ENCODE measurements at regions not wholly inside any gene's neighbourhood (a gene's known extent, or its start where the extent isn't known, plus 50 kb on each side); places are given as distances from the start of the nearest gene placed in this dataset.

DNA sequence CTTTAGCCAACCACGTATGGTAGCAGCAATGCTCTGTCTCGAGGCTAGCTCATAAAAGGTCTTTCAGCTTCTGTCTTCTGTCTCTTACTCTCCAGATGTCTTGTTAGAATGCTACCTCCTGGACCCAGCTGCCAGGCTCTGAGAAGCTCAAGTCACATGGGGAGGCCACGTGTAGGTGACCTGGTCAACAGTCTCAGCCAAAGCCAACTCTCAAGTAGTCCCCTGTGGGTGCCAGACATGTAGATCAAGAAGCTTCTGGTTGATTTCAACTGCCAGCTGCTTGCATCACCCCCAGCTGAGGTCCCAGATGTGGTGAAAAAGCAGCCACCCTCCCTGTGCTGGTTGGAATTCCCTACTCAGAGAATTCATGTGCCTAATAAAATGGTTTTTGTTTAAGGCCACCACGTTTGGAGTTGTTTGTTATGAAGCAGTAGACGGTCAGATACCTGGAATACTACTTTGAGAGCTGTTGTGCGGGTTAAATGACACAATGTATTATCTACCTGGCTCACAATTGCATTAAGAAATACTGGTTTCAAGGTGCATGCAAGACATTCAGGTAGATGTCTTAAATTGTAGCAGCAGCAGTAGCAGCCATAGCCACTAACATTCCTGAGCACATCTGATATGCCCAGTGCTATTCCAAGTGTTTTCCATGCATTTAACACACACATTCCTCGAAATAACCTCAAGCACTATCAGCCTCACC lies 131.0 kb upstream of the RFC3 start:
- H3K27me3 ChIP-seq (ENCODE audit: low read depth): no peaks in the 10 kb centered on the region
- in situ Hi-C loops (cut with MboI; ENCODE audit: low sequenced_read_pairs): no loop called here
- no peak for DNase-seq (ENCODE audit: low spot score in 2 of 2)
- no peaks in the 10 kb centered on the region for H3K36me3 ChIP-seq (replicated peaks)
- peaks cover 4% of the 10 kb centered on the region; the same call in 1 of the 2 replicates for H3K9me3 ChIP-seq
- no peak overlapping the region for H3K4me3 ChIP-seq
- H3K4me1 ChIP-seq: no peaks in the 10 kb centered on the region

DNA sequence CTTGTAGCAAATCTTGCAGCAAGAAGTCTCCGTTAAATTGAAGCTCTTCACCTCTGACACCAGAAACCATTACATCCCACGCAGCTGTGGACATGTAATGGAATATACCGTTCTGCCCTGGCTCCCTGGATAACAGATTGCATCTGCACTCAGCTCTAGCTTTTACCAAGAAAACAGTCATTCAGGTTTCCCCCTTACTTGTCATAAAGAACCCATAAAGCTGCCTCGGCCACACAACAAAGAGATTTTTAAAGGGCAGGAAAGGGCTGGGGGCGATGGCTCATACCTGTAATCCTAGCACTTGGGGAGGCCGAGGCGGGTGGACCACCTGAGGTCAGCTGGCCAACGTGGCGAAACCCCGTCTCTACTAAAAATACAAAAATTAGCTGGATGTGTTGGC lies 127.6 kb upstream of the RFC3 start:
- DNase-seq (ENCODE audit: low spot score in 2 of 2): no peak
- Histone ChIP-seq H3K9me3 (peaks cover 4% of the 10 kb centered on the region; the same call in 1 of the 2 replicates), H3K36me3 (replicated peaks) (no peaks in the 10 kb centered on the region), H3K4me3 (no peak overlapping the region), H3K27me3 (ENCODE audit: low read depth) (no peaks in the 10 kb centered on the region), H3K4me1 (no peaks in the 10 kb centered on the region)
- in situ Hi-C loops (cut with MboI; ENCODE audit: low sequenced_read_pairs): no loop called here

DNA sequence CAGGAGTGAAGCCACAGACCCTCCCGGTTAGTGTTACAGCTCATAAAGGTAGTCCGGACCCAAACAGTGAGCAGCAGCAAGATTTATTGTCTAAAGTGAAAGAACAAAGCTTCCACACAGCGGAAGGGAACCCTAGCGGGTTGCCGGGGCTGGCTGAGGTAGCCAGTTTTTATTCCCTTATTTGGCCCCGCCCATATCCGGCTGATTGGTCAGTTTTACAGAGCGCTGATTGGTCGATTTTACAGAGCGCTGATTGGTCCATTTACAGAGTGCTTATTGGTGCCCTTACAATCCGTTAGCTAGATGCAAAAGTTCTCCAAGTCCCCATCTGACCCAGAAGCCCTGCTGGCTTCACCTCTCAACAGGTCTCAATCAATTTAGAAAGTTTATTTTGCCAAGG lies 126.0 kb upstream of the RFC3 start:
- DNase-seq (ENCODE audit: low spot score in 2 of 2): no peak
- Histone ChIP-seq H3K9me3 (peaks cover 4% of the 10 kb centered on the region; the same call in 1 of the 2 replicates), H3K4me3 (no peak overlapping the region), H3K36me3 (replicated peaks) (no peaks in the 10 kb centered on the region), H3K27me3 (ENCODE audit: low read depth) (no peaks in the 10 kb centered on the region), H3K4me1 (no peaks in the 10 kb centered on the region)
- in situ Hi-C loops (cut with MboI; ENCODE audit: low sequenced_read_pairs): no loop called here

DNA sequence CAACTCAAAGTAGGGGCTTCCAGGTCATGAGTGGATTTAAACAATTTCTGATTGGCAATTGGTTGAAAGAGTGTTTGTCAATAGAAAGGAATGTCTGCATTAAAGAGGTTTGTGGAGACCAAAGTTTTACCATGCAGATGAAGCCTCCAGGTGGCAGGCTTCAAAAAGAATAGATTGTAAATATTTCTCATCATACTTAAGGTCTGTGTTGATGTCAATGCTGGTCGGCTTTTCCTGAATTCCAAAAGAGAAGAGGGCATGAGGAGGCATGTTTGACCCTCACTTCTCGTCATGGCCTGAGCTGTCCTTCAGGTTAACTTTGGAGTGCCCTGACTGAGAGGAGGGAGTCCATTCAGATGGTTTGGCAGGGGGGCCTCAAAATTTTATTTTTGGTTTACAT lies 125.4 kb upstream of the RFC3 start:
- no peak for DNase-seq (ENCODE audit: low spot score in 2 of 2)

DNA sequence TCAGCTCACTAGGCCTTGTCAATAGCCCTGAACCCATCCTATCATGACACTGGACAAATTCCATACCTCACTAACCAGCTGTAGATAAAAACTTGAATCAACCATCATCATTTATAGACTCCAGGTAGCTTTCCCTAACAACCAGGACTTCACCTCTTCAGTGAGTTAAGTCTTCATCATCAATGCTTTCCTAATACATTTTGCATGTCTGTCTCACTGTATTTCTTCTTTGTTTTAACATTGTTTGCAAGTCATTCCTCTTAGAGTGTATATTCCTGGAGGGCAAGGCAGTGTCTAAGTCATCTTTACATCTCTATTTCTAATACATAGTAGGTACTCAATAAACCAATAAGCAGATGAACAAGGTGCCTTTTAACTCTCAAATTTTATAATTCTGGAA lies 123.4 kb upstream of the RFC3 start:
- in situ Hi-C loops (cut with MboI; ENCODE audit: low sequenced_read_pairs): no loop called here
- no peak for DNase-seq (ENCODE audit: low spot score in 2 of 2)
- Histone ChIP-seq H3K4me1 (no peaks in the 10 kb centered on the region), H3K36me3 (replicated peaks) (no peaks in the 10 kb centered on the region), H3K27me3 (ENCODE audit: low read depth) (no peaks in the 10 kb centered on the region), H3K4me3 (no peak overlapping the region), H3K9me3 (no peaks in the 10 kb centered on the region)

More for the DNA sequence above, 125.4 kb upstream of the RFC3 start:
- Histone ChIP-seq H3K4me3 (no peak overlapping the region), H3K36me3 (replicated peaks) (no peaks in the 10 kb centered on the region), H3K4me1 (no peaks in the 10 kb centered on the region), H3K27me3 (ENCODE audit: low read depth) (no peaks in the 10 kb centered on the region), H3K9me3 (peaks cover 4% of the 10 kb centered on the region; the same call in 1 of the 2 replicates)
- in situ Hi-C loops (cut with MboI; ENCODE audit: low sequenced_read_pairs): no loop called here

DNA sequence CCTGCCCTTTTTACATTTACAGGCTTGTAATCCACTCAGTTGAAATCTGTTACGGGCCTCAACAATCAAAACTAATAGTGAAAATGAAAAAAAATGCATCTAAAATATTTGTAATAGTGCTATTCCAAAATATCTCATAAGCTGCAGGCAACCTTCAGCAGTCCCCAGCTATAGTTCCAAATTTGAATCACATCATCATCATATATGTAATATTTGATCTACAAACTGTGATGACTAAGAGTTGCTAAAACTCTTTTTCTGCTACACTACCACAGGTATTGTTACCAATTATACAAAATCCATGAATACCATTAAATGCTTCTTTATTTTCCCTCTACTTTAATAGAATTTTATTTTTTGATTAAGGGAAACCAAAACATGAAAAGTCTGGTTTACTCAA lies 121.4 kb upstream of the RFC3 start:
- Histone ChIP-seq H3K36me3 (replicated peaks) (no peaks in the 10 kb centered on the region), H3K27me3 (ENCODE audit: low read depth) (no peaks in the 10 kb centered on the region), H3K4me3 (no peak overlapping the region), H3K9me3 (no peaks in the 10 kb centered on the region), H3K4me1 (no peaks in the 10 kb centered on the region)
- in situ Hi-C loops (cut with MboI; ENCODE audit: low sequenced_read_pairs): no loop called here
- no peak for DNase-seq (ENCODE audit: low spot score in 2 of 2)

DNA sequence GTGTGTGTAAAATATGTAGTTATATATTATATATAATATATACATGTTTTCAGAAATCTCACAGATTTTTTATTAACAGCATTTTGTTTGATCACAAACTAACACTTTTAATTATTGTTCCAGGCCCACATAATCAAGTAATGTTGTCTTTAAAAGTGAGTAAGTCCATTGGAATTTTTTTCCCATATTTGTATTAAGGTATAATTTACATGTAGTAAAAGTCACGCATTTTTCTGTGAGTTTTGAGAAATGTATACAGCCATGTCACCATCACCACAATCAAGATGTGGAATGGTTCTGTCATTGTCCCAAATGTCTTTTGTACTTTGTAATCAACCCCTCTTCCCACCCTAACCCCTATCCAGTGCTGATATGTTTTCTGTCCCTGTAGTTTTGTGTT lies 120.0 kb upstream of the RFC3 start:
- no peak for DNase-seq (ENCODE audit: low spot score in 2 of 2)
- Histone ChIP-seq H3K9me3 (peaks cover 4% of the 10 kb centered on the region; the same call in 1 of the 2 replicates), H3K4me1 (peaks cover 3% of the 10 kb centered on the region; the same call in 1 of the 2 replicates), H3K36me3 (replicated peaks) (no peaks in the 10 kb centered on the region), H3K4me3 (no peak overlapping the region), H3K27me3 (ENCODE audit: low read depth) (no peaks in the 10 kb centered on the region)
- in situ Hi-C loops (cut with MboI; ENCODE audit: low sequenced_read_pairs): no loop called here

DNA sequence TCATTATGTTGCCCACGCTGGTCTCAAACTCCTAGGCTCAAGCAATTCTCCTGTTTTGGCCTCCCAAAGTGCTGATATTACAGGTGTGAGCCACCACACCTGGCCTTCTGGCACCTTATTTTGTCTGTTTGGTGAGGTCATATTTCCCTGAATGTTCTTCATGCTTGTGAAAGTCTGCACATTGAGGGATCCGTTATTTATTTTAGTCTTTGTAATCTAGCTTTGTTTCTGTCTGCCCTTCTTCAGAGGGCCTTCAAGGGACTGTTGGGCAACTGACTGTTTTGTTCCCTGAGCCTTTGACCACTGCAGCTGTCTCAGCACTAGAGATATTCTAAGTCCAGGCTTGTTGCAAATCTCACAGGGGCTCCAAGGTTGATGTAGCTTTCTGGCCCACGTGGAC lies 110.5 kb upstream of the RFC3 start:
- peaks cover 7% of the 10 kb centered on the region; the same call in 1 of the 2 replicates for H3K9me3 ChIP-seq
- H3K4me3 ChIP-seq: no peak overlapping the region
- in situ Hi-C loops (cut with MboI; ENCODE audit: low sequenced_read_pairs): loop anchor here (25.0 kb wide), 2 partner anchors 495 to 1120 kb away; partner anchors contain the start of gene PDS5B
- no peaks in the 10 kb centered on the region for H3K27me3 ChIP-seq (ENCODE audit: low read depth)
- H3K4me1 ChIP-seq: peaks cover 2% of the 10 kb centered on the region; the same call in 1 of the 2 replicates
- no peaks in the 10 kb centered on the region for H3K36me3 ChIP-seq (replicated peaks)
- no peak for DNase-seq (ENCODE audit: low spot score in 2 of 2)

DNA sequence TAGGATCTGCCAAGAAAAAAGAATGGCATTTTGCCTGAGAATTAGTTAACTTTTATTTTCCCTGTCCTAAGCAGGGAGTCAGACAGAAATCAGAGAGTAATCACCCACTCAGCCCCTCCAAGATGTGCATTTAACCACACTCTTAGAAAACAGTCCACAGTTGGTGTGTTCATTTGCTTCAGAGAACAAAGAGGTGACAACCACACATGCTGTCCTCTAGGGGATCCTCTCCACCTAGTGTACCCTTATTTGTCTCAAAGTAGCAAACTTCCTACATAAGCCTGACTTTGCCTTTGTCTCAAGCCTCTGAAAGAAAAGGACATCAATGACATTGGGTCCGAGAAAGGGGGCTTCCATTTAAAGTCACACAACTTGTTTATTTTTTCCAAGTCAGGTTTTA lies 107.0 kb upstream of the RFC3 start:
- Histone ChIP-seq H3K36me3 (replicated peaks) (no peaks in the 10 kb centered on the region), H3K4me3 (no peak overlapping the region), H3K4me1 (no peaks in the 10 kb centered on the region), H3K9me3 (no peaks in the 10 kb centered on the region), H3K27me3 (ENCODE audit: low read depth) (no peaks in the 10 kb centered on the region)
- in situ Hi-C loops (cut with MboI; ENCODE audit: low sequenced_read_pairs): loop anchor here (25.0 kb wide), 2 partner anchors 499 to 1124 kb away; partner anchors contain the start of gene PDS5B
- DNase-seq (ENCODE audit: low spot score in 2 of 2): no peak

DNA sequence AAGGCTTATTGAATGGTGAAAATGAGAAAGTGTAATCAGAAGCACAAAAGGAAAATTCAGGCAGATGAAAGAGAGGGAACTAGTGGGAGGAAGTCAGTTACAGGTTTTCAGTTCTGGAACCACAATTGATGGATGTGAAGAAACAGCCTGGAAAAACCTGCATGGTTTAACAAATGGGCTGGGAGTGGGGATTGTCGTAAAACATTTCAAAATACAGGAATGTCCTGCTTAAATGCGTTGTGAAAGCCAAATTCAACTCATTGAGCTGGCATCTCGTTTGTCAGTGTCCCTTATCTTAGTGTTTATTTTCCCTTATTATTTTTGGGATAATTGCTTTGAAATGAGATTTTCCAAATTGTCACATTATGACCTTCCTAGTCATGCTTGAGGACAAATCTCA lies 106.5 kb upstream of the RFC3 start:
- in situ Hi-C loops (cut with MboI; ENCODE audit: low sequenced_read_pairs): loop anchor here (25.0 kb wide), 2 partner anchors 499 to 1124 kb away; partner anchors contain the start of gene PDS5B
- no peaks in the 10 kb centered on the region for H3K9me3 ChIP-seq
- no peaks in the 10 kb centered on the region for H3K36me3 ChIP-seq (replicated peaks)
- no peaks in the 10 kb centered on the region for H3K4me1 ChIP-seq
- DNase-seq (ENCODE audit: low spot score in 2 of 2): no peak
- no peak overlapping the region for H3K4me3 ChIP-seq
- H3K27me3 ChIP-seq (ENCODE audit: low read depth): no peaks in the 10 kb centered on the region

DNA sequence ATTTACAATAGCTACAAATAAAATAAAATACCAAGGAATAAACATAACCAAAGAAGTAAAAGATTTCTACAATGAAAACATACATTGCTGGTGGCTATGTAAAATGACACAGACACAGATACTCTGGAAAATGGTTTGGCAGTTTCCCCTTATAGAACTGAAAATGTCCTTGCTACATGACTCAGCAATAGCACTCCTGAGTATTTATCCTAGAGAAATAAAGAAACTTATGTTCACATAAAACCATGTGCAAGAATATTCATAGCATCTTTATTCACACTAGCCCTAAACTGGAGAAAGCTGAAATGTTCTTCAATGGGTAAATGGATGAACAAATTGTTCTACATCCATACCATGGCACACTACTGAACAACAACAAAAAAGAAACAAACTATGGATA lies 100.2 kb upstream of the RFC3 start:
- in situ Hi-C loops (cut with MboI; ENCODE audit: low sequenced_read_pairs): loop anchor here (25.0 kb wide), 2 partner anchors 505 to 1130 kb away; partner anchors contain the start of gene PDS5B
- Histone ChIP-seq H3K4me1 (no peaks in the 10 kb centered on the region), H3K4me3 (no peak overlapping the region), H3K9me3 (no peaks in the 10 kb centered on the region), H3K27me3 (ENCODE audit: low read depth) (no peaks in the 10 kb centered on the region), H3K36me3 (replicated peaks) (no peaks in the 10 kb centered on the region)
- DNase-seq (ENCODE audit: low spot score in 2 of 2): no peak

DNA sequence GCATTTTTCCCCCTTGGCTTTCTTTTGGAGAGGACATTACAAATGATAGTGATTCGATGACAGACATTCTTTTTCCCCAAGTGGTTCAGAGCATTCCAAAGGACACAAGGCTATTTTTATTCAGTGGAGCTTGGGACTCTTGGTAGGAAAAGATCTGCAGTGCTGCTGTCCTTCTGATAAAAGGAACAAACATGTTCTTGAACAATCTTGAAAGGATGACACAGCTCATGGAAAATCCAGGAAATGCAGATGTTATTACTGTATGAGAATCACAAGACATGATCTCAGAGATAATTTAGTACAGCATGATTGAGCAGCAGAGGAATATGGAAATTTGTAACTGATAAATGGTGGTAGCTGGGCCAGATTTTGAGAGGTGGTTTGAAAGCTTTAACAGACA lies 96.2 kb upstream of the RFC3 start:
- H3K4me3 ChIP-seq: no peak overlapping the region
- H3K27me3 ChIP-seq (ENCODE audit: low read depth): no peaks in the 10 kb centered on the region
- peaks cover 2% of the 10 kb centered on the region; the same call in 1 of the 2 replicates for H3K4me1 ChIP-seq
- H3K9me3 ChIP-seq: no peaks in the 10 kb centered on the region
- no peaks in the 10 kb centered on the region for H3K36me3 ChIP-seq (replicated peaks)
- no peak for DNase-seq (ENCODE audit: low spot score in 2 of 2)
- in situ Hi-C loops (cut with MboI; ENCODE audit: low sequenced_read_pairs): loop anchor here (25.0 kb wide), 2 partner anchors 509 to 1134 kb away; partner anchors contain the start of gene PDS5B

DNA sequence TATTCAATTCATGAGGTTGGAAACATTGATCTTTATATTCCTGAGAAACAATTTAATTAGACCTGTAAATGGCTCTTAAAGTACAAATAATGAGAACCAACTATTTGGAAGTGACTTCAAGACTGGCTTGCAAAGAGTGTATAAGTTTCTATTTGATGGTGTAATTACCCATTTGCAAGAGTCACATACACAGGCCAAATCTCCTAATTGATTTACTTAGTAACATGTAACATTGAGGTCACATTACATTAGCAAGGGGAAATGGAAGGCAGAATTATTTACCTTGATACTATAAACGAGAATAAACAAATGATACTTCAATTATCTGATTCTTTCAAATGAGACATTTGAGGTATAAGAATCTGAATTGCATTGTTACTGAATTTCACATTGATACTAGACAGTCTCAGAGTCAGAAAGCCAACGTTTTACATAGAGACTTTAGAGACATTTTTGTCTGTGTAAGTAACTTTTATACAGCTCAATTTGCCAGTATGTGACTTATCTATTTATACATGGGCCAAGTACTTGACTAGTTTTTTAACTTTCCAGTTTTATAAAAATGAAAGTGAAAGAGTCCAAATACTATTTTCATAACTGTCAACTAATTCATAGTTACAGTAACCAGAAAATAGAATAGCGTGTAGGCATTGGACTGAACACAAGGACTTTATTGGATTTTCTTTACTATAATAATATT lies 95.6 kb upstream of the RFC3 start:
- peaks cover 2% of the 10 kb centered on the region; the same call in 1 of the 2 replicates for H3K4me1 ChIP-seq
- in situ Hi-C loops (cut with MboI; ENCODE audit: low sequenced_read_pairs): loop anchor here (25.0 kb wide), 2 partner anchors 510 to 1135 kb away; partner anchors contain the start of gene PDS5B
- no peaks in the 10 kb centered on the region for H3K9me3 ChIP-seq
- no peak overlapping the region for H3K4me3 ChIP-seq
- no peaks in the 10 kb centered on the region for H3K36me3 ChIP-seq (replicated peaks)
- DNase-seq (ENCODE audit: low spot score in 2 of 2): no peak
- no peaks in the 10 kb centered on the region for H3K27me3 ChIP-seq (ENCODE audit: low read depth)

DNA sequence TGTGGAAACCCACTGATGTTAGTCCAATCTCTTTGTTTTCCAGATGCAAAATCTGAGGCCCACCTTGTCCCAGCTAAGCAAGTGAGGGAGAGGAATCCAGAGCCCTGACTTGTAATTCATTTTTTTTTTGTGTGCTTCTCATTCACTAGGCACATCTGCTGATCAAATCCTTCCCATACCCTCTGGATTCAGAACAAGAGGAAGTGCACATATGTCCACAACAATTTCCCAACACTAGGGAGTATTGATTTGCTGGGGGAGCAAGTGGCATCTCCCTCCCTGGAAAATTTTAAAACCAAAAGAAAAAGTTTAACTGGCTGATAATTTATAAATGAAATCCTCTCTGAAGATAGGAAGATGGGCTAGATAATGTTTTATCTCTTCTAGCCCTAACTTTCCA lies 94.6 kb upstream of the RFC3 start:
- Histone ChIP-seq H3K36me3 (replicated peaks) (no peaks in the 10 kb centered on the region), H3K9me3 (no peaks in the 10 kb centered on the region), H3K4me3 (no peak overlapping the region), H3K4me1 (peaks cover 2% of the 10 kb centered on the region; the same call in 1 of the 2 replicates), H3K27me3 (ENCODE audit: low read depth) (no peaks in the 10 kb centered on the region)
- DNase-seq (ENCODE audit: low spot score in 2 of 2): no peak
- in situ Hi-C loops (cut with MboI; ENCODE audit: low sequenced_read_pairs): loop anchor here (25.0 kb wide), 2 partner anchors 511 to 1136 kb away; partner anchors contain the start of gene PDS5B
